A549 (cell line): ENCODE measurements at regions not wholly inside any gene's neighbourhood (a gene's known extent, or its start where the extent isn't known, plus 50 kb on each side); places are given as distances from the start of the nearest gene placed in this dataset.
A peak's percentile ranks its signal among the peaks of the same experiment; 100 is the strongest.

Experiments
- ATAC-seq, 2 experiments: fragments of 200-7000 bp in 1 of 2; fragments of >200 bp in 1 of 2; cut with Nextera tagmentation in 1 of 2; cut with Tn5 transposase in 1 of 2; 3 replicates each; pipeline versions ENCODE4 v1.8.0 to v1.9.1; 2018 to 2020; ENCODE audit warnings: mild to moderate bottlenecking in 1 of 2, moderate library complexity in 1 of 2
- CTCF ChIA-PET: fragments of 300-600 bp; sonication (Branson Sonifier 250); formaldehyde crosslinking; extraction: SDS; loops from one replicate; lab custom pipeline; 2021; ENCODE audit warnings: antibody characterized with exemption, inconsistent platforms; lab: Yijun Ruan, JAX
- POLR2A ChIA-PET: fragments of 350-600 bp; formaldehyde crosslinking; extraction: SDS; loops from one replicate; lab custom pipeline; 2021; ENCODE audit warnings: antibody characterized with exemption, inconsistent platforms; lab: Yijun Ruan, JAX
- DNase-seq, 2 experiments: peaks; one replicate each; pipeline versions ENCODE4 v3.0.0 to v3.0.0-alpha.2; 2011 to 2016; ENCODE audit warnings: low read depth in 1 of 2, low spot score in 1 of 2
- FAIRE-seq: peaks from 2 replicates; lab custom pipeline; 2011; peaks lifted over from hg19 to GRCh38; lab: Jason Lieb, UNC
- H3K27ac ChIP-seq, 2 experiments: fragments of >200 bp; sonication (Bioruptor Twin); formaldehyde crosslinking; 3 replicates each; pipeline ENCODE4 v1.5.1; 2016 to 2017
- H3K4me1 ChIP-seq: fragments of >200 bp; sonication (Bioruptor Twin); formaldehyde crosslinking; 3 replicates; pipeline ENCODE4 v1.6.1; 2016
- H3K4me2 ChIP-seq: fragments of >200 bp; sonication (Bioruptor Twin); formaldehyde crosslinking; 3 replicates; pipeline ENCODE4 v1.6.1; 2016
- H3K4me3 ChIP-seq: fragments of >200 bp; sonication (Bioruptor Twin); formaldehyde crosslinking; 3 replicates; pipeline ENCODE4 v1.5.1; 2016
- H3K9me3 ChIP-seq: fragments of >200 bp; sonication (Bioruptor Twin); formaldehyde crosslinking; 3 replicates; pipeline ENCODE4 v1.6.1; 2016
- BCL3 ChIP-seq: fragments of >200 bp; sonication (Bioruptor Twin); formaldehyde crosslinking; IDR thresholded peaks from 3 replicates; pipeline ENCODE4 v1.6.1; 2016
- CBX8 ChIP-seq: fragments of 200-600 bp; sonication (generic); IDR thresholded peaks from 2 replicates; pipeline ENCODE4 v1.6.1; 2016
- CEBPB ChIP-seq, 2 experiments: fragments of >200 bp in 1 of 2; sonication (Bioruptor Twin) in 1 of 2; formaldehyde crosslinking in 1 of 2; IDR thresholded peaks; 2 replicates each; pipeline ENCODE4 v1.6.1; 2012 to 2016
- CHD2 ChIP-seq: fragments of 150-350 bp; IDR thresholded peaks from 2 replicates; pipeline ENCODE4 v1.6.1; 2014; ENCODE audit warnings: low read length; ENCODE audit not compliant: partially characterized antibody
- EHF ChIP-seq: fragments of 250-450 bp; sonication (Bioruptor Pico); IDR thresholded peaks from 2 replicates; pipeline ENCODE4 v1.5.0; 2020; ENCODE audit warnings: mild to moderate bottlenecking
- EHMT2 ChIP-seq: fragments of 200-600 bp; sonication (generic); IDR thresholded peaks from 2 replicates; pipeline ENCODE4 v1.6.1; 2016; ENCODE audit warnings: antibody characterized with exemption, low read depth, mild to moderate bottlenecking, moderate library complexity
- EP300 ChIP-seq, 2 experiments: fragments of >200 bp; sonication (Bioruptor Twin); formaldehyde crosslinking; IDR thresholded peaks; 2 replicates in 1 of 2; 3 replicates in 1 of 2; pipeline ENCODE4 v1.6.1; 2016 to 2017
- HES2 ChIP-seq: fragments of >200 bp; sonication (Bioruptor Twin); formaldehyde crosslinking; IDR thresholded peaks from 2 replicates; pipeline ENCODE4 v1.6.1; 2016
- HEYL ChIP-seq: fragments of 250-450 bp; sonication (Bioruptor Pico); IDR thresholded peaks from 2 replicates; pipeline ENCODE4 v1.8.0; 2021; ENCODE audit warnings: mild to moderate bottlenecking, moderate library complexity
- HOXB5 ChIP-seq: fragments of 250-450 bp; sonication (Bioruptor Pico); IDR thresholded peaks from 2 replicates; pipeline ENCODE4 v1.5.0; 2020; ENCODE audit warnings: mild to moderate bottlenecking, moderate library complexity
- JUNB ChIP-seq: fragments of >200 bp; sonication (Bioruptor Twin); formaldehyde crosslinking; IDR thresholded peaks from 2 replicates; pipeline ENCODE4 v1.6.1; 2016
- KDM1A ChIP-seq: fragments of 200-600 bp; sonication (generic); IDR thresholded peaks from 2 replicates; pipeline ENCODE4 v1.6.1; 2016; ENCODE audit warnings: low read depth, mild to moderate bottlenecking
- KDM5A ChIP-seq: fragments of 200-600 bp; sonication (generic); IDR thresholded peaks from 2 replicates; pipeline ENCODE4 v1.6.1; 2016; ENCODE audit warnings: antibody characterized with exemption, mild to moderate bottlenecking
- MYC ChIP-seq: IDR thresholded peaks from 2 replicates; pipeline ENCODE4 v1.6.1; 2012; ENCODE audit warnings: mild to moderate bottlenecking, inconsistent platforms, low read length, improper control_type of control experiment, borderline replicate concordance
- PHF8 ChIP-seq: fragments of 200-600 bp; sonication (generic); IDR thresholded peaks from 2 replicates; pipeline ENCODE4 v1.6.1; 2016; ENCODE audit warnings: low read depth, mild to moderate bottlenecking, antibody characterized with exemption, moderate library complexity, borderline replicate concordance
- POLR2A ChIP-seq: IDR thresholded peaks from 2 replicates; pipeline ENCODE4 v1.6.1; 2012; ENCODE audit warnings: mild to moderate bottlenecking, low read length
- RAD21 ChIP-seq, 2 experiments: fragments of >200 bp in 1 of 2; sonication (Bioruptor Twin) in 1 of 2; formaldehyde crosslinking in 1 of 2; IDR thresholded peaks in 1 of 2; conservative IDR thresholded peaks in 1 of 2; 2 replicates in 1 of 2; 3 replicates in 1 of 2; pipeline ENCODE4 v1.6.1; 2012 to 2018; ENCODE audit warnings: inconsistent platforms in 1 of 2
- RARB ChIP-seq: fragments of 250-450 bp; sonication (Bioruptor Pico); IDR thresholded peaks from 2 replicates; pipeline ENCODE4 v1.8.0; 2021; ENCODE audit warnings: mild to moderate bottlenecking, moderate library complexity
- RCOR1 ChIP-seq: fragments of 150-350 bp; IDR thresholded peaks from 2 replicates; pipeline ENCODE4 v1.6.1; 2014; ENCODE audit warnings: antibody characterized with exemption, low read length, low read depth
- REST ChIP-seq: fragments of 200-600 bp; sonication (generic); IDR thresholded peaks from 2 replicates; pipeline ENCODE4 v1.6.1; 2016; ENCODE audit warnings: antibody characterized with exemption, mild to moderate bottlenecking, moderate library complexity
- TFCP2L1 ChIP-seq: fragments of 250-450 bp; sonication (Bioruptor Pico); IDR thresholded peaks from 2 replicates; pipeline ENCODE4 v1.5.0; 2021; ENCODE audit warnings: mild to moderate bottlenecking
- USF2 ChIP-seq: fragments of 450-650 bp; IDR thresholded peaks from 2 replicates; pipeline ENCODE4 v1.6.1; 2014; ENCODE audit warnings: antibody characterized with exemption
- ZFP36 ChIP-seq: fragments of 450-650 bp; IDR thresholded peaks from 2 replicates; pipeline ENCODE4 v1.6.1; 2014; ENCODE audit warnings: borderline replicate concordance; ENCODE audit not compliant: partially characterized antibody
- ZNF302 ChIP-seq: fragments of 250-450 bp; sonication (Bioruptor Pico); IDR thresholded peaks from 2 replicates; pipeline ENCODE4 v1.9.0; 2021; ENCODE audit warnings: inconsistent platforms, mild to moderate bottlenecking, moderate library complexity
- WGBS: methylation state at CpG from one replicate; pipeline ENCODE4 v1.1.6; 2017; ENCODE audit errors: missing lambda C conversion rate; 5-methylcytosine and 5-hydroxymethylcytosine counted together

- ChIA-PET CTCF (no interaction called here), POLR2A (no interaction called here)
- peaks cover 19% of the 10 kb centered on the region for H3K9me3 ChIP-seq
- H3K4me1 ChIP-seq: no peaks in the 10 kb centered on the region
- FAIRE-seq (no peak), ATAC-seq (no peak), DNase-seq (no peak)
- no peak overlapping the region for H3K27ac ChIP-seq
- TF ChIP-seq EHMT2 (no peak), CEBPB (IDR thresholded peaks at IDR 0.05) (no peak), POLR2A (no peak)
- no peak overlapping the region for H3K4me3 ChIP-seq
- no peak overlapping the region for H3K4me2 ChIP-seq
- 44% methylated on average over 4 of the region's 4 CpGs for WGBS
Observed at GRCh38 chr20:47988676-47989075, 203.4 kb upstream of the SULF2 start.

- no peak for FAIRE-seq
- Histone ChIP-seq H3K27ac (no peak overlapping the region), H3K9me3 (no peaks in the 10 kb centered on the region), H3K4me2 (no peak overlapping the region), H3K4me3 (no peak overlapping the region), H3K4me1 (no peaks in the 10 kb centered on the region)
- CTCF ChIA-PET: no interaction called here
- TF ChIP-seq MYC (no peak), TFCP2L1 (CRISPR knock-in tag) (no peak), EHF (CRISPR knock-in tag) (no peak), EP300 (IDR thresholded peaks at IDR 0.05) (no peak), BCL3 (no peak), HES2 (no peak), HOXB5 (CRISPR knock-in tag) (no peak), RCOR1 (no peak), ZNF302 (CRISPR knock-in tag) (no peak), REST (no peak), EHMT2 (no peak), RARB (no peak), CHD2 (no peak)
- WGBS: 46% methylated on average over 7 of the region's 7 CpGs
- POLR2A ChIA-PET: no interaction called here
- peak; percentile 21 to 29; a peak in 2 of 6 replicates for ATAC-seq
- peak; percentile 22 to 40 for DNase-seq
Observed at GRCh38 chr20:47985092-47985850, 200.0 kb upstream of the SULF2 start.

GRCh38 chr20:47984437-47984836 lies 199.2 kb upstream of the SULF2 start:
- 61% methylated on average over 6 of the region's 6 CpGs for WGBS
- Histone ChIP-seq H3K4me3 (no peak overlapping the region), H3K27ac (no peak overlapping the region), H3K4me2 (no peak overlapping the region), H3K4me1 (no peaks in the 10 kb centered on the region), H3K9me3 (no peaks in the 10 kb centered on the region)
- ChIA-PET POLR2A (no interaction called here), CTCF (no interaction called here)
- DNase-seq: no peak
- FAIRE-seq: no peak
- ATAC-seq: no peak
- TF ChIP-seq PHF8 (no peak), RAD21 (conservative IDR thresholded peaks at IDR 0.05 in 1 of 2, IDR thresholded peaks at IDR 0.05 in 1 of 2) (no peak), USF2 (no peak), KDM1A (no peak), ZNF302 (CRISPR knock-in tag) (no peak), ZFP36 (no peak), HEYL (CRISPR knock-in tag) (no peak), TFCP2L1 (CRISPR knock-in tag) (no peak), KDM5A (no peak), HES2 (no peak), REST (no peak), CBX8 (no peak), JUNB (no peak)
